NB4 (cell line): ENCODE measurements at regions not wholly inside any gene's neighbourhood (a gene's known extent, or its start where the extent isn't known, plus 50 kb on each side); places are given as distances from the start of the nearest gene placed in this dataset.

Experiments
- POLR2A ChIP-seq: IDR thresholded peaks from 2 replicates; pipeline ENCODE4 v1.6.1; 2011; ENCODE audit warnings: mild to moderate bottlenecking; ENCODE audit not compliant: insufficient read length; ENCODE audit errors: extremely low read depth
- TF ChIP-seq, protein P1 (sequence below): IDR thresholded peaks from one replicate; pipeline ENCODE4 v1.5.1; 2012; ENCODE audit warnings: low read depth, low read length

DNA sequence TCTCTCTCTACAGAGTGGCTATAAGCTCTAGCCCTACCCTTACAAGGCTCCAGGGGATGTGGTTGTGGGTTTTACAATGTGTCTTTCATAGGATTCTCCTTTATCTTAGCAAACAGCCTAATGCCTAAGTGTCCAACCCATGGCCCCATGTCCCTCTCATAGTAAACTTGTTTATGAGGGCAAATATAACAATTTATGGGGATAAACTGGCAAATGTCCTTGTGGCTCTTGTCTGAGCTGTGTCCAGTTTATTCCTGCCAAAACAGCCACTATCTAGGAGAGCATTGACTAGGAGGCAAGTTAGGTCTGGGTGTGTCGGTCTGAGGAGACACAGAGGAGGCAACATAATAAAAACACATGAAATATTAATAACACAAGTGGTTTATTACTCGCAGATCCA lies 335.1 kb downstream of the IZUMO3 start:
- TF ChIP-seq POLR2A, result no peak
- TF ChIP-seq, protein P1, sequence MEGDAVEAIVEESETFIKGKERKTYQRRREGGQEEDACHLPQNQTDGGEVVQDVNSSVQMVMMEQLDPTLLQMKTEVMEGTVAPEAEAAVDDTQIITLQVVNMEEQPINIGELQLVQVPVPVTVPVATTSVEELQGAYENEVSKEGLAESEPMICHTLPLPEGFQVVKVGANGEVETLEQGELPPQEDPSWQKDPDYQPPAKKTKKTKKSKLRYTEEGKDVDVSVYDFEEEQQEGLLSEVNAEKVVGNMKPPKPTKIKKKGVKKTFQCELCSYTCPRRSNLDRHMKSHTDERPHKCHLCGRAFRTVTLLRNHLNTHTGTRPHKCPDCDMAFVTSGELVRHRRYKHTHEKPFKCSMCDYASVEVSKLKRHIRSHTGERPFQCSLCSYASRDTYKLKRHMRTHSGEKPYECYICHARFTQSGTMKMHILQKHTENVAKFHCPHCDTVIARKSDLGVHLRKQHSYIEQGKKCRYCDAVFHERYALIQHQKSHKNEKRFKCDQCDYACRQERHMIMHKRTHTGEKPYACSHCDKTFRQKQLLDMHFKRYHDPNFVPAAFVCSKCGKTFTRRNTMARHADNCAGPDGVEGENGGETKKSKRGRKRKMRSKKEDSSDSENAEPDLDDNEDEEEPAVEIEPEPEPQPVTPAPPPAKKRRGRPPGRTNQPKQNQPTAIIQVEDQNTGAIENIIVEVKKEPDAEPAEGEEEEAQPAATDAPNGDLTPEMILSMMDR, result no peak
